H1 (cell line): ENCODE measurements at regions not wholly inside any gene's neighbourhood (a gene's known extent, or its start where the extent isn't known, plus 50 kb on each side); places are given as distances from the start of the nearest gene placed in this dataset.

ENCODE experiments used
- CTCF ChIA-PET: fragments of 300-600 bp; sonication (Branson Sonifier 250); formaldehyde crosslinking; loops from one replicate; lab custom pipeline; 2021; ENCODE audit not compliant: partially characterized antibody; lab: Charles Lee
- POLR2A ChIA-PET: fragments of 300-600 bp; sonication (Branson Sonifier 250); formaldehyde crosslinking; loops from one replicate; lab custom pipeline; 2021; ENCODE audit warnings: inconsistent platforms; ENCODE audit not compliant: partially characterized antibody; lab: Charles Lee
- DNase-seq, 2 experiments: peaks; one replicate each; pipeline versions ENCODE4 v3.0.0 to v3.0.0-alpha.2; 2010 to 2022; ENCODE audit warnings: low spot score in 2 of 2, low read depth in 1 of 2, mixed read lengths in 1 of 2
- FAIRE-seq: peaks from 2 replicates; lab custom pipeline; 2011; peaks lifted over from hg19 to GRCh38; lab: Jason Lieb, UNC
- H2AFZ ChIP-seq: 2 replicates; pipeline ENCODE4 v1.8.1; 2012; ENCODE audit warnings: low read length, inconsistent platforms
- H2AK5ac ChIP-seq: 2 replicates; pipeline ENCODE4 v1.6.1; 2013; ENCODE audit warnings: low read depth, low read length
- H2BK120ac ChIP-seq: replicated peaks from 2 replicates; pipeline ENCODE3; 2013; ENCODE audit warnings: low read depth, low read length, inconsistent platforms
- H2BK12ac ChIP-seq: 2 replicates; pipeline ENCODE4 v1.6.1; 2013; ENCODE audit warnings: low read depth, low read length
- H2BK15ac ChIP-seq: 2 replicates; pipeline ENCODE4 v1.6.1; 2013; ENCODE audit warnings: low read length
- H2BK20ac ChIP-seq: 2 replicates; pipeline ENCODE4 v1.6.1; 2013; ENCODE audit warnings: low read length
- H2BK5ac ChIP-seq: 2 replicates; pipeline ENCODE4 v1.6.1; 2013; ENCODE audit warnings: low read depth, low read length
- H3K14ac ChIP-seq: 2 replicates; pipeline ENCODE4 v1.6.1; 2013; ENCODE audit warnings: inconsistent platforms; ENCODE audit not compliant: insufficient read length
- H3K18ac ChIP-seq: 2 replicates; pipeline ENCODE4 v1.6.1; 2013; ENCODE audit warnings: low read length; ENCODE audit errors: extremely low read depth
- H3K23ac ChIP-seq: 2 replicates; pipeline ENCODE4 v1.6.1; 2013; ENCODE audit warnings: inconsistent platforms; ENCODE audit not compliant: insufficient read length
- H3K23me2 ChIP-seq: 2 replicates; pipeline ENCODE4 v1.6.1; 2013; ENCODE audit warnings: low read depth, low read length
- H3K27ac ChIP-seq: 2 replicates; pipeline ENCODE4 v1.6.1; 2011; ENCODE audit warnings: low read depth, low read length, inconsistent platforms
- H3K27me3 ChIP-seq, 4 experiments: replicated peaks in 1 of 4; 1 replicate in 1 of 4; 2 replicates in 3 of 4; pipeline versions ENCODE4 v1.6.1 to v1.8.1; 2011 to 2013; ENCODE audit warnings: low read length in 3 of 4, mild to moderate bottlenecking in 3 of 4, inconsistent platforms in 2 of 4, mixed read lengths in 2 of 4, moderate library complexity in 1 of 4; ENCODE audit not compliant: control insufficient read depth in 3 of 4, insufficient read depth in 3 of 4; ENCODE audit errors: extremely low read depth in 1 of 4
- H3K36me3 ChIP-seq, 4 experiments: 2 replicates each; pipeline versions ENCODE4 v1.6.1 to v1.8.1; 2011 to 2013; ENCODE audit warnings: mild to moderate bottlenecking in 4 of 4, low read length in 3 of 4, moderate library complexity in 2 of 4, control low read depth in 1 of 4, inconsistent platforms in 1 of 4; ENCODE audit not compliant: insufficient read depth in 4 of 4, control insufficient read depth in 2 of 4
- H3K4ac ChIP-seq: replicated peaks from 2 replicates; pipeline ENCODE3; 2013; ENCODE audit warnings: low read length, low read depth, mixed read lengths, inconsistent platforms; ENCODE audit not compliant: insufficient read length
- H3K4me1 ChIP-seq, 4 experiments: replicated peaks in 1 of 4; 1 replicate in 1 of 4; 2 replicates in 3 of 4; pipeline versions ENCODE4 v1.6.1 to v1.8.1; 2011 to 2013; ENCODE audit warnings: low read length in 3 of 4, inconsistent platforms in 2 of 4, mixed read lengths in 1 of 4; ENCODE audit not compliant: insufficient read depth in 4 of 4, control insufficient read depth in 3 of 4
- H3K4me2 ChIP-seq, 2 experiments: 2 replicates each; pipeline versions ENCODE4 v1.6.1 to v1.8.1; 2011 to 2013; ENCODE audit warnings: low read depth in 2 of 2, low read length in 2 of 2, control low read depth in 1 of 2, inconsistent platforms in 1 of 2, mild to moderate bottlenecking in 1 of 2; ENCODE audit not compliant: insufficient read depth in 1 of 2
- H3K4me3 ChIP-seq, 4 experiments: fragments of 200-600, 300-600 bp in 1 of 4; sonication (generic), shearing (Covaris generic), sonication (Bioruptor Twin) in 1 of 4; 2 replicates each; pipeline versions ENCODE4 v1.5.1 to v1.8.1; 2011 to 2016; ENCODE audit warnings: low read length in 4 of 4, low read depth in 3 of 4, control low read depth in 2 of 4, inconsistent platforms in 2 of 4, mild to moderate bottlenecking in 2 of 4, mixed read lengths in 1 of 4, moderate library complexity in 1 of 4; ENCODE audit not compliant: insufficient read depth in 2 of 4; ENCODE audit errors: extremely low read depth in 1 of 4
- H3K56ac ChIP-seq: replicated peaks from 2 replicates; pipeline ENCODE3; 2013; ENCODE audit warnings: low read depth, mild to moderate bottlenecking, mixed read lengths, low read length, inconsistent platforms; ENCODE audit not compliant: insufficient read length
- H3K79me1 ChIP-seq: 2 replicates; pipeline ENCODE4 v1.6.1; 2013; ENCODE audit warnings: low read depth, low read length, control low read depth
- H3K79me2 ChIP-seq, 2 experiments: 2 replicates each; pipeline versions ENCODE4 v1.6.1 to v1.8.1; 2012 to 2013; ENCODE audit warnings: low read length in 2 of 2, mild to moderate bottlenecking in 2 of 2, inconsistent platforms in 1 of 2; ENCODE audit not compliant: insufficient read depth in 2 of 2, control insufficient read depth in 1 of 2
- H3K9ac ChIP-seq, 4 experiments: replicated peaks in 1 of 4; 1 replicate in 1 of 4; 2 replicates in 3 of 4; pipeline versions ENCODE4 v1.6.1 to v1.8.1; 2011 to 2013; ENCODE audit warnings: low read depth in 3 of 4, low read length in 3 of 4, control low read depth in 2 of 4, mild to moderate bottlenecking in 2 of 4, moderate library complexity in 2 of 4, inconsistent platforms in 1 of 4; ENCODE audit errors: extremely low read depth in 1 of 4
- H3K9me3 ChIP-seq, 2 experiments: 2 replicates each; pipeline versions ENCODE4 v1.6.1 to v1.8.1; 2012 to 2013; ENCODE audit warnings: mild to moderate bottlenecking in 2 of 2, moderate library complexity in 2 of 2, control low read depth in 1 of 2, inconsistent platforms in 1 of 2, low read depth in 1 of 2, low read length in 1 of 2, mixed read lengths in 1 of 2; ENCODE audit not compliant: insufficient read depth in 2 of 2
- H4K20me1 ChIP-seq, 2 experiments: replicated peaks in 1 of 2; 2 replicates each; pipeline versions ENCODE3 to v1.8.1; 2011 to 2013; ENCODE audit warnings: inconsistent platforms in 2 of 2, low read length in 2 of 2, mild to moderate bottlenecking in 1 of 2; ENCODE audit not compliant: insufficient read depth in 2 of 2, control insufficient read depth in 1 of 2
- H4K5ac ChIP-seq: 2 replicates; pipeline ENCODE4 v1.6.1; 2013; ENCODE audit warnings: low read length, low read depth, mixed read lengths, inconsistent platforms; ENCODE audit not compliant: insufficient read length
- H4K8ac ChIP-seq: 2 replicates; pipeline ENCODE4 v1.8.0; 2013; ENCODE audit warnings: mild to moderate bottlenecking, moderate library complexity, low read length, inconsistent platforms; ENCODE audit not compliant: insufficient read depth; ENCODE audit errors: extremely low read depth
- H4K91ac ChIP-seq: replicated peaks from 2 replicates; pipeline ENCODE3; 2013; ENCODE audit warnings: low read length, mixed read lengths, inconsistent platforms; ENCODE audit not compliant: insufficient read length
- BCL11A ChIP-seq, 2 experiments: IDR thresholded peaks; one replicate each; pipeline ENCODE4 v1.6.1; 2011; ENCODE audit warnings: low read depth in 2 of 2, low read length in 2 of 2, mild to moderate bottlenecking in 2 of 2
- BRCA1 ChIP-seq: IDR thresholded peaks from 2 replicates; pipeline ENCODE4 v1.6.1; 2012; ENCODE audit warnings: low read depth, low read length, improper control_type of control experiment
- CTCF ChIP-seq, 3 experiments: IDR thresholded peaks; 1 replicate in 2 of 3; 2 replicates in 1 of 3; pipeline versions ENCODE4 v1.5.1 to v1.6.1; 2011; ENCODE audit warnings: low read length in 3 of 3, mild to moderate bottlenecking in 3 of 3, inconsistent platforms in 2 of 3, low read depth in 1 of 3, moderate library complexity in 1 of 3; ENCODE audit not compliant: insufficient read depth in 1 of 3; ENCODE audit errors: control extremely low read depth in 1 of 3
- GABPA ChIP-seq: IDR thresholded peaks from 2 replicates; pipeline ENCODE4 v1.6.1; 2011; ENCODE audit warnings: mild to moderate bottlenecking, low read length, moderate library complexity, borderline replicate concordance; ENCODE audit not compliant: insufficient read depth
- HDAC2 ChIP-seq, 2 experiments: fragments of 300-600 bp in 1 of 2; sonication (generic) in 1 of 2; IDR thresholded peaks; 2 replicates each; pipeline ENCODE4 v1.6.1; 2011 to 2012; ENCODE audit warnings: low read depth in 2 of 2, low read length in 2 of 2, mild to moderate bottlenecking in 2 of 2, moderate library complexity in 2 of 2, borderline replicate concordance in 1 of 2, inconsistent platforms in 1 of 2
- JUND ChIP-seq: IDR thresholded peaks from 2 replicates; pipeline ENCODE4 v1.6.1; 2011; ENCODE audit warnings: mild to moderate bottlenecking, improper control_type of control experiment, low read length
- MAX ChIP-seq: IDR thresholded peaks from 2 replicates; pipeline ENCODE4 v1.6.1; 2012; ENCODE audit warnings: inconsistent platforms
- RNF2 ChIP-seq: fragments of 200-900, 300-1000 bp; sonication (generic); IDR thresholded peaks from 2 replicates; pipeline ENCODE4 v1.7.1; 2016; ENCODE audit warnings: borderline replicate concordance, low read depth, mild to moderate bottlenecking, antibody characterized with exemption, low read length; ENCODE audit not compliant: poor library complexity, severe bottlenecking; ENCODE audit errors: missing control alignments
- SAP30 ChIP-seq: fragments of 300-600 bp; sonication (generic); IDR thresholded peaks from 2 replicates; pipeline ENCODE4 v1.7.1; 2012; ENCODE audit warnings: low read length, moderate library complexity, mild to moderate bottlenecking, inconsistent platforms; ENCODE audit not compliant: insufficient read depth, insufficient replicate concordance
- TAF1 ChIP-seq: IDR thresholded peaks from 2 replicates; pipeline ENCODE4 v1.6.1; 2011; ENCODE audit warnings: mild to moderate bottlenecking, low read depth, low read length
- ZNF274 ChIP-seq: IDR thresholded peaks from 2 replicates; pipeline ENCODE4 v1.7.0; 2012; ENCODE audit warnings: low read length, borderline replicate concordance; ENCODE audit errors: extremely low read depth
- WGBS, 2 experiments: shearing (Covaris generic) in 1 of 2; methylation state at CpG; one replicate each; pipeline versions ENCODE4 v1.1.6 to v1.1.7; 2013 to 2015; ENCODE audit warnings: low lambda C conversion rate in 2 of 2, mixed read lengths in 2 of 2, inconsistent platforms in 1 of 2, low coverage in 1 of 2, missing lambda C conversion rate in 1 of 2; ENCODE audit not compliant: insufficient replicate concordance in 2 of 2, insufficient coverage in 1 of 2, insufficient read length in 1 of 2; ENCODE audit errors: extremely low coverage in 1 of 2, missing lambda C conversion rate in 1 of 2; 5-methylcytosine and 5-hydroxymethylcytosine counted together

- DNase-seq: no peak
- Histone ChIP-seq H3K23ac (no peak overlapping the region), H3K18ac (no peak overlapping the region), H4K5ac (no peak overlapping the region), H3K27me3 (no peaks in the 10 kb centered on the region), H3K79me2 (no peaks in the 10 kb centered on the region), H2BK20ac (no peak overlapping the region), H3K9me3 (no peaks in the 10 kb centered on the region), H3K36me3 (no peaks in the 10 kb centered on the region), H3K4me2 (no peak overlapping the region), H2AK5ac (no peak overlapping the region), H3K4ac (no peak overlapping the region), H3K79me1 (0 out of 2 replicates have a peak, but pooled peaks cover 2% of the 10 kb centered on the region), H3K14ac (no peak overlapping the region), H3K4me3 (no peak overlapping the region), H2BK15ac (no peak overlapping the region), H4K91ac (no peak overlapping the region), H2BK5ac (no peak overlapping the region), H2AFZ (no peak overlapping the region), H4K20me1 (no peaks in the 10 kb centered on the region), H2BK12ac (no peak overlapping the region), H3K4me1 (no peaks in the 10 kb centered on the region), H3K9ac (no peak overlapping the region), H2BK120ac (no peak overlapping the region), H3K56ac (no peak overlapping the region), H3K23me2 (no peaks in the 10 kb centered on the region), H4K8ac (no peak overlapping the region), H3K27ac (no peak overlapping the region)
- POLR2A ChIA-PET: no interaction called here
- CTCF ChIA-PET: interaction anchor here (1.5 kb wide), 1 partner anchor 9 kb away, joined by 3 read pairs; no protein-coding TSS in a partner anchor
- 90% methylated on average over 2 of the region's 2 CpGs; no CpG with 5 or more reads in 1 of the 2 experiments for WGBS, 2 experiments
- no peak for FAIRE-seq
- no peak for TF ChIP-seq BRCA1
- no peak for TF ChIP-seq GABPA
- no peak for TF ChIP-seq BCL11A (IDR thresholded peaks at IDR 0.05; ENCODE audit: low read depth in 2 of 2, low read length in 2 of 2)
- no peak for TF ChIP-seq CTCF (IDR thresholded peaks at IDR 0.05; ENCODE audit: control extremely low read depth in 1 of 3, insufficient read depth in 1 of 3, low read depth in 1 of 3, low read length in 3 of 3)
- TF ChIP-seq MAX: no peak
- no peak for TF ChIP-seq TAF1
- no peak for TF ChIP-seq SAP30
- TF ChIP-seq JUND: no peak
- no peak for TF ChIP-seq ZNF274
- TF ChIP-seq HDAC2 (IDR thresholded peaks at IDR 0.05; ENCODE audit: borderline replicate concordance in 1 of 2, low read depth in 2 of 2, low read length in 2 of 2): no peak
- no peak for TF ChIP-seq RNF2
These were observed 349.5 kb downstream of the GRIN2B start for GRCh38 chr12:13631873-13632272.
